SK-N-SH (cell line): ENCODE measurements at regions not wholly inside any gene's neighbourhood (a gene's known extent, or its start where the extent isn't known, plus 50 kb on each side); places are given as distances from the start of the nearest gene placed in this dataset.

Source experiments
- CTCF ChIA-PET: fragments of 300-600, 350-600 bp; formaldehyde crosslinking; extraction: SDS; loops from one replicate; lab custom pipeline; 2021; lab: Yijun Ruan, JAX
- POLR2A ChIA-PET: fragments of 350-600 bp; sonication (Branson Sonifier 250); formaldehyde crosslinking; extraction: SDS; loops from one replicate; lab custom pipeline; 2020; ENCODE audit warnings: antibody characterized with exemption, inconsistent platforms; lab: Yijun Ruan, JAX
- DNase-seq: peaks from one replicate; pipeline ENCODE4 v3.0.0; 2012
- H2AFZ ChIP-seq: fragments of 200-600 bp; sonication (generic); 2 replicates; pipeline ENCODE4 v1.8.1; 2016; ENCODE audit warnings: antibody characterized with exemption, mild to moderate bottlenecking, low read depth
- H3F3A ChIP-seq: fragments of 200-600 bp; sonication (generic); replicated peaks from 2 replicates; pipeline ENCODE3; 2016; ENCODE audit warnings: antibody characterized with exemption, mild to moderate bottlenecking; ENCODE audit not compliant: insufficient read depth
- H3K27ac ChIP-seq, 2 experiments: fragments of 200-500 bp in 1 of 2; fragments of 200-600 bp in 1 of 2; sonication (Bioruptor generic) in 1 of 2; sonication (generic), shearing (Covaris generic) in 1 of 2; 2 replicates each; pipeline versions ENCODE4 v1.5.1 to v1.6.1; 2014 to 2016; ENCODE audit warnings: low read depth in 2 of 2, inconsistent platforms in 1 of 2, low read length in 1 of 2, mild to moderate bottlenecking in 1 of 2, mixed read lengths in 1 of 2
- H3K27me3 ChIP-seq: fragments of 200-600 bp; sonication (generic), shearing (Covaris generic); 2 replicates; pipeline ENCODE4 v1.6.1; 2016; ENCODE audit warnings: mixed run types; ENCODE audit not compliant: insufficient read depth
- H3K36me3 ChIP-seq, 2 experiments: fragments of 200-500 bp in 1 of 2; fragments of 200-600 bp in 1 of 2; sonication (Bioruptor generic) in 1 of 2; sonication (generic) in 1 of 2; replicated peaks in 1 of 2; 2 replicates each; pipeline versions ENCODE3 to v1.5.1; 2014 to 2016; ENCODE audit warnings: low read length in 1 of 2, mild to moderate bottlenecking in 1 of 2; ENCODE audit not compliant: insufficient read depth in 2 of 2, control insufficient read depth in 1 of 2
- H3K4me1 ChIP-seq, 2 experiments: fragments of 200-500 bp in 1 of 2; fragments of 200-600 bp in 1 of 2; sonication (Bioruptor generic) in 1 of 2; sonication (generic), shearing (Covaris generic) in 1 of 2; 2 replicates each; pipeline versions ENCODE4 v1.5.1 to v1.6.1; 2014 to 2016; ENCODE audit warnings: low read depth in 1 of 2, low read length in 1 of 2, mixed run types in 1 of 2; ENCODE audit not compliant: insufficient read depth in 2 of 2, control insufficient read depth in 1 of 2
- H3K4me2 ChIP-seq: fragments of 200-600 bp; sonication (generic), shearing (Covaris generic); 2 replicates; pipeline ENCODE4 v1.6.1; 2017; ENCODE audit warnings: mixed run types
- H3K4me3 ChIP-seq, 2 experiments: fragments of 200-500 bp in 1 of 2; fragments of 200-600 bp in 1 of 2; sonication (Bioruptor generic) in 1 of 2; sonication (generic), shearing (Covaris generic) in 1 of 2; 2 replicates each; pipeline versions ENCODE4 v1.5.1 to v1.8.1; 2014 to 2016; ENCODE audit warnings: low read depth in 2 of 2, inconsistent platforms in 1 of 2, low read length in 1 of 2, mild to moderate bottlenecking in 1 of 2, mixed read lengths in 1 of 2, moderate library complexity in 1 of 2
- H3K79me2 ChIP-seq: fragments of 200-600 bp; sonication (generic); 2 replicates; pipeline ENCODE4 v1.8.1; 2017; ENCODE audit warnings: mild to moderate bottlenecking; ENCODE audit not compliant: insufficient read depth
- H3K9ac ChIP-seq: fragments of 200-600 bp; sonication (generic); 2 replicates; pipeline ENCODE4 v1.6.1; 2017; ENCODE audit warnings: mixed run types
- H3K9me2 ChIP-seq: fragments of 200-600 bp; sonication (generic); 2 replicates; pipeline ENCODE4 v1.6.1; 2017; ENCODE audit warnings: mixed run types
- H3K9me3 ChIP-seq: fragments of 200-600 bp; sonication (generic); 2 replicates; pipeline ENCODE4 v1.6.1; 2017; ENCODE audit warnings: mixed run types, mild to moderate bottlenecking, moderate library complexity
- H4K20me1 ChIP-seq: fragments of 200-600 bp; sonication (generic); 2 replicates; pipeline ENCODE4 v1.6.1; 2017; ENCODE audit warnings: mild to moderate bottlenecking, mixed run types; ENCODE audit not compliant: insufficient read depth
- CTCF ChIP-seq: fragments of 200-600 bp; sonication (generic); IDR thresholded peaks from 2 replicates; pipeline ENCODE4 v1.6.1; 2017; ENCODE audit warnings: antibody characterized with exemption, mild to moderate bottlenecking, moderate library complexity
- EP300 ChIP-seq, 2 experiments: IDR thresholded peaks; 2 replicates each; pipeline versions ENCODE4 v1.4.0 to v1.6.1; 2012; ENCODE audit warnings: borderline replicate concordance in 1 of 2, low read depth in 1 of 2, low read length in 1 of 2
- EZH2phosphoT487 ChIP-seq: fragments of 200-600 bp; sonication (generic); IDR thresholded peaks from 2 replicates; pipeline ENCODE4 v1.6.1; 2017; ENCODE audit warnings: low read depth, mixed run types, mild to moderate bottlenecking, antibody characterized with exemption, moderate library complexity, borderline replicate concordance
- IRF3 ChIP-seq: fragments of 150-350 bp; IDR thresholded peaks from 2 replicates; pipeline ENCODE4 v1.6.1; 2016; ENCODE audit warnings: mild to moderate bottlenecking, low read depth, low read length
- JUND ChIP-seq: IDR thresholded peaks from 2 replicates; pipeline ENCODE4 v1.4.0; 2012
- NFIC ChIP-seq: IDR thresholded peaks from 2 replicates; pipeline ENCODE4 v1.4.0; 2012; ENCODE audit warnings: borderline replicate concordance
- NRF1 ChIP-seq: IDR thresholded peaks from 2 replicates; pipeline ENCODE4 v1.6.1; 2012; ENCODE audit warnings: low read depth, mild to moderate bottlenecking, low read length
- RAD21 ChIP-seq: IDR thresholded peaks from 2 replicates; pipeline ENCODE4 v1.6.1; 2012; ENCODE audit warnings: mild to moderate bottlenecking, low read length
- SIN3A ChIP-seq: IDR thresholded peaks from 2 replicates; pipeline ENCODE4 v1.6.1; 2012; ENCODE audit warnings: low read depth, mild to moderate bottlenecking, low read length, moderate library complexity, borderline replicate concordance
- SMC3 ChIP-seq: IDR thresholded peaks from 2 replicates; pipeline ENCODE4 v1.6.1; 2012; ENCODE audit warnings: low read depth, low read length, improper control_type of control experiment
- TAF1 ChIP-seq: IDR thresholded peaks from 2 replicates; pipeline ENCODE4 v1.6.1; 2012; ENCODE audit warnings: low read depth, mild to moderate bottlenecking, low read length, moderate library complexity, borderline replicate concordance
- USF2 ChIP-seq: fragments of 150-350 bp; IDR thresholded peaks from 2 replicates; pipeline ENCODE4 v1.6.1; 2017; ENCODE audit warnings: antibody characterized with exemption, low read length, low read depth, borderline replicate concordance
- YY1 ChIP-seq: IDR thresholded peaks from 2 replicates; pipeline ENCODE4 v1.4.0; 2012; ENCODE audit warnings: low read depth, mild to moderate bottlenecking
- WGBS: methylation state at CpG from one replicate; pipeline ENCODE4 v1.1.6; 2017; ENCODE audit warnings: low lambda C conversion rate; 5-methylcytosine and 5-hydroxymethylcytosine counted together

DNA sequence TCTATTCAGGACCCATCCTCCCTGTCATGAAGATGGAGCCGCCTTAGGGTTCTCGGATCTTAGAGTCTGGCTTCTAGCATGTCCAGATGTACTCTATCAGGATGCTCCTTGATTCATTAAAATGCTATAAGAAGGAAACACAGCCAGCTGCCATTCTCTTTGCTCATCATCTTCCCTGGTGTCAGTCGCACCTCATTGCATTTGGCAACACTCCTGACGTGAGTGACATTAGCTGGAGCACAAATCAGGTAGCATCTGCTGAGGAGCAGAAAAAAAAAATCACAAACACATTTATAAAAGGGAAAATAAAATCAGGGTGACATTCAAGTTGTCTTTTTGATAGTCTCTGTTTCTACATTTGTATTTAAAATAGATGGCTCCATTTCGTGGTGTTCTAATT is 226.1 kb upstream of the NMUR2 start:
- H3F3A ChIP-seq = no peaks in the 10 kb centered on the region
- H3K4me1 ChIP-seq = no peaks in the 10 kb centered on the region
- H3K9me3 ChIP-seq = no peaks in the 10 kb centered on the region
- H2AFZ ChIP-seq = no peak overlapping the region
- no peaks in the 10 kb centered on the region for H3K36me3 ChIP-seq
- H3K27me3 ChIP-seq = no peaks in the 10 kb centered on the region
- H4K20me1 ChIP-seq = no peaks in the 10 kb centered on the region
- H3K9me2 ChIP-seq = no peaks in the 10 kb centered on the region
- no peak overlapping the region for H3K9ac ChIP-seq
- H3K79me2 ChIP-seq = no peaks in the 10 kb centered on the region
- ChIA-PET CTCF (no interaction called here), POLR2A (no interaction called here)
- no peak for DNase-seq
- no peak overlapping the region for H3K27ac ChIP-seq
- TF ChIP-seq YY1 (no peak), RAD21 (no peak), NFIC (no peak), CTCF (no peak), SMC3 (no peak), SIN3A (no peak)
- TF ChIP-seq, all 33 proteins: peak for 0
- H3K4me2 ChIP-seq = no peak overlapping the region
- H3K4me3 ChIP-seq = no peak overlapping the region; a peak in 1 of 4 replicates
- 15% methylated on average over 5 of the region's 5 CpGs for WGBS

GRCh38 chr5:152632360-152632759 is 227.3 kb upstream of the NMUR2 start:
- H3K79me2 ChIP-seq = no peaks in the 10 kb centered on the region
- no peak overlapping the region for H3K9ac ChIP-seq
- H2AFZ ChIP-seq = no peak overlapping the region
- POLR2A ChIA-PET = no interaction called here
- no peak overlapping the region for H3K27ac ChIP-seq
- no peak for DNase-seq
- no peaks in the 10 kb centered on the region for H4K20me1 ChIP-seq
- no peaks in the 10 kb centered on the region for H3K9me2 ChIP-seq
- CTCF ChIA-PET = no interaction called here
- H3K27me3 ChIP-seq = no peaks in the 10 kb centered on the region
- TF ChIP-seq NRF1 (no peak), EP300 (IDR thresholded peaks at IDR 0.05; ENCODE audit: borderline replicate concordance in 1 of 2, low read depth in 1 of 2, low read length in 1 of 2) (no peak), EZH2phosphoT487 (no peak), IRF3 (no peak), JUND (no peak), TAF1 (no peak), USF2 (no peak)
- whole genome bisulfite sequencing = 8% methylated on average over 2 of the region's 2 CpGs
- no peaks in the 10 kb centered on the region for H3K36me3 ChIP-seq
- no peak overlapping the region for H3K4me3 ChIP-seq
- no peaks in the 10 kb centered on the region for H3F3A ChIP-seq
- H3K4me1 ChIP-seq = no peaks in the 10 kb centered on the region
- no peak overlapping the region for H3K4me2 ChIP-seq
- H3K9me3 ChIP-seq = no peaks in the 10 kb centered on the region
